ENCODE measurements at regions not wholly inside any gene's neighbourhood (a gene's known extent, or its start where the extent isn't known, plus 50 kb on each side); places are given as distances from the start of the nearest gene placed in this dataset.

DNA sequence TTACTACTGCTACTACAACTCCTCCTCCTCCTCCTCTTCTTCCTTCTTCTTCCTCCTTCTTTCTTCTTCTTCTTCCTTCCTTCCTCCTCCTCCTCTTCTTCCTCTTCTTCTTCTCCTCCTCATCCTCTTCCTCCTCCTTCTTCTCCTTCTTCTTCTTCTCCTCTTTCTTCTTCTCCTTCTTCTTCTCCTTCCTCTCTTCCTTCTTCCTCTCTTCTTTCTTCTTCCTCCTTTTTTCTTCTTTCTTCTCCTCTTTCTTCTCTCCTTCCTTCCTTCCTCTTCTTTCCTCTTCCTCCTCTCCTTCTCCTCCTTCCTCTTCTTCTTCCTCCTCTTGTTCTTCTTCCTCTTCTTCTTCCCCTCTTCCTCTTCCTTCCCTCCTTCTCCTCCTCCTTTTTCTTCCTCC is 94.7 kb upstream of the MYO16 start:
- intact Hi-C loops (cut with DNase I) = no loop called here
- Histone ChIP-seq H3K4me1 (no peaks in the 10 kb centered on the region), H3K9me3 (no peaks in the 10 kb centered on the region), H3K27ac (no peak overlapping the region), H3K36me3 (no peaks in the 10 kb centered on the region), H3K4me3 (no peak overlapping the region), H3K27me3 (no peaks in the 10 kb centered on the region)
- TF ChIP-seq, protein P1, sequence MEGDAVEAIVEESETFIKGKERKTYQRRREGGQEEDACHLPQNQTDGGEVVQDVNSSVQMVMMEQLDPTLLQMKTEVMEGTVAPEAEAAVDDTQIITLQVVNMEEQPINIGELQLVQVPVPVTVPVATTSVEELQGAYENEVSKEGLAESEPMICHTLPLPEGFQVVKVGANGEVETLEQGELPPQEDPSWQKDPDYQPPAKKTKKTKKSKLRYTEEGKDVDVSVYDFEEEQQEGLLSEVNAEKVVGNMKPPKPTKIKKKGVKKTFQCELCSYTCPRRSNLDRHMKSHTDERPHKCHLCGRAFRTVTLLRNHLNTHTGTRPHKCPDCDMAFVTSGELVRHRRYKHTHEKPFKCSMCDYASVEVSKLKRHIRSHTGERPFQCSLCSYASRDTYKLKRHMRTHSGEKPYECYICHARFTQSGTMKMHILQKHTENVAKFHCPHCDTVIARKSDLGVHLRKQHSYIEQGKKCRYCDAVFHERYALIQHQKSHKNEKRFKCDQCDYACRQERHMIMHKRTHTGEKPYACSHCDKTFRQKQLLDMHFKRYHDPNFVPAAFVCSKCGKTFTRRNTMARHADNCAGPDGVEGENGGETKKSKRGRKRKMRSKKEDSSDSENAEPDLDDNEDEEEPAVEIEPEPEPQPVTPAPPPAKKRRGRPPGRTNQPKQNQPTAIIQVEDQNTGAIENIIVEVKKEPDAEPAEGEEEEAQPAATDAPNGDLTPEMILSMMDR (IDR thresholded peaks at IDR 0.05) = no peak
- DNase-seq (no peak), FAIRE-seq (no peak), ATAC-seq (no peak)

DNA sequence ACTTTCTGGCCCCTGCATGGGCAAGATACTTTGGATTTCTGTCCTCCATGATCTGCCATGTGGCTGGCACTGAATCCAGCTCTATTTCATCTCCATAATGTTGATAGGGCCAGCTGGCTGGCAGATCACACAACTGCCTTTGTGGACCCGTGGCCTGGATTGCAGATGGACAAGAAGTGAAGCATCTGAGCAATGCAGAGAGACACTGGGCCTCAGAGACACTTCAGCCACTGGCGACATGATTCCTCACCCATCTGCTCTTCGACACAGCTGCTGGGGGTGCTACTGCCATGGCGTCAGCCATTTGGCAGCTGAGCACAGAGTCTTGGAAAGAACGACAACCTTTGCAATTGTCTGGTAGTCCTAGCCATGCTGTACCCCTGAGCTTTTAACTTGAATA is 79.5 kb upstream of the MYO16 start:
- intact Hi-C loops (cut with DNase I) = no loop called here
- no peak for DNase-seq
- TF ChIP-seq, protein P1 (IDR thresholded peaks at IDR 0.05) = no peak
- no peak for FAIRE-seq
- Histone ChIP-seq H3K36me3 (no peaks in the 10 kb centered on the region), H3K4me3 (no peak overlapping the region), H3K27ac (no peak overlapping the region), H3K9me3 (no peaks in the 10 kb centered on the region), H3K27me3 (no peaks in the 10 kb centered on the region), H3K4me1 (no peaks in the 10 kb centered on the region)
- WGBS, 2 donors = 60 to 72% methylated on average over 5 of the region's 5 CpGs
- no peak for ATAC-seq

DNA sequence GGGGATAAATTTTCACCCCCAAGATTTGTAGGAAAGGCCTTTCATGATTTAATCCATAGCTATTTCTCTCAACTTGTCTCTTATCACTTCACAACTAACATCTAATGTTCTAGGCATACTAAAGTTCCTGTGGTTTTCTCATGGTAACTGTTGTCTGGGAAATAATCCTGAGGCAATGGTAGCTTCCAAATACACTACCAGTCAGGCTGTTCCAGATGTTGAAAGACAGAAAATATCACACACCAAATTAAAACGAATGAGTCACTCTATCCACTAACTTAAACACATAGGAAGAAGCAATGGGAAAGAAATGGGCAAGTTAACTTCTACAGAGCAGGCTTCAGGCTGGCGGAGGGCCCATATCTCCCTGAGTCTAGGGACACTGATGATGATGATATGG is 77.7 kb upstream of the MYO16 start:
- DNase-seq (no peak), FAIRE-seq (no peak), ATAC-seq (no peak)
- TF ChIP-seq, protein P1 (IDR thresholded peaks at IDR 0.05) = no peak
- Histone ChIP-seq H3K36me3 (no peaks in the 10 kb centered on the region), H3K4me1 (no peaks in the 10 kb centered on the region), H3K9me3 (no peaks in the 10 kb centered on the region), H3K27ac (no peak overlapping the region), H3K4me3 (no peak overlapping the region), H3K27me3 (no peaks in the 10 kb centered on the region)
- 36 to 72% methylated on average over 2 of the region's 2 CpGs for WGBS, 2 donors
- intact Hi-C loops (cut with DNase I) = no loop called here

DNA sequence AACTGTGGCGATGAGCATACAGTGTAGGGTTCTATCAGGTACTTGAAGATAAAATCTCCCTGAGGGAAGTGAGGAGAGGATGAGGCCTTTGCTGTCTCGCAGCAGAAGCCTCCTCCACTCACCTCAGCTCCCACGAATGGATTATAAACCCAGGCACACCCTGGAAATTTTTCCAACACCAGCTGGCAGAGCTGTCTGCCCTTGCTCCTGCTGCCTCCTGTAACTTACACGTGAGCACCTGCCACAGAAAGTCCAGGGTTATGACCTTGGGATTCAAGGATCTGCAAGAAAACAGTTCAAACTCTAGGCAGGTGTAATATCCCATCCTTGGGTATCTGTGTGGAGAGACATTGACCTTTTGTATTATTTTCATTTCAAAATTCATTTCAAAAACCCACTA is 70.9 kb upstream of the MYO16 start:
- DNase-seq (no peak), FAIRE-seq (no peak), ATAC-seq (no peak)
- TF ChIP-seq, protein P1 (IDR thresholded peaks at IDR 0.05) = no peak
- Histone ChIP-seq H3K4me3 (no peak overlapping the region), H3K27me3 (no peaks in the 10 kb centered on the region), H3K9me3 (no peaks in the 10 kb centered on the region), H3K27ac (no peak overlapping the region), H3K36me3 (no peaks in the 10 kb centered on the region), H3K4me1 (no peaks in the 10 kb centered on the region)
- intact Hi-C loops (cut with DNase I) = no loop called here
- WGBS, 2 donors = 52 to 61% methylated on average over 4 of the region's 4 CpGs

DNA sequence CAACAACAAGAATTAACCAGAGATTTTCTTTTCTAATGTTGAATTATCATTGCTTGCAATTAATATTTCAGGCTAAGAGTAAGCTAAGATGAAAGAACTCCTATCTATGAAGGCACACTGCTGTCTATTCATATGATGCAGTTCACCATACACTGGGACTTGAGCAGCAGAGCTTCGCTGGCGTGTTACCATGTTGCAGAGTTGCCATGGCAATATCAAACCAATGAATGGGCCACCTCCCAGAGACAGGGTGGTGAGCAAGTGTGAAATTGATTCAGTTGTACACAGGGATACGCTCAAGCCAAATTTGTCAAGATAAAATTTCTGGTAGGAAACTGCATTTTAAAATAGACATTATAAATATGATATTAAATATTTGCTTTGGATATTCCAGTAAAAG is 69.3 kb upstream of the MYO16 start:
- peak in 1 of 4 donors; percentile 57 for ATAC-seq
- intact Hi-C loops (cut with DNase I) = no loop called here
- H3K36me3 ChIP-seq = no peaks in the 10 kb centered on the region
- no peak overlapping the region for H3K27ac ChIP-seq
- no peak for FAIRE-seq
- H3K4me3 ChIP-seq = no peak overlapping the region
- TF ChIP-seq, protein P1 (IDR thresholded peaks at IDR 0.05) = no peak
- WGBS, 2 donors = 66 to 69% methylated on average over 3 of the region's 3 CpGs
- H3K27me3 ChIP-seq = no peaks in the 10 kb centered on the region
- DNase-seq = no peak
- no peaks in the 10 kb centered on the region for H3K9me3 ChIP-seq
- no peaks in the 10 kb centered on the region for H3K4me1 ChIP-seq
